ENCODE measurements at regions not wholly inside any gene's neighbourhood (a gene's known extent, or its start where the extent isn't known, plus 50 kb on each side); places are given as distances from the start of the nearest gene placed in this dataset.

- Mint-ChIP-seq H3K4me3 (no peak overlapping the region), H3K27ac (no peak overlapping the region), H3K9me3 (no peaks in the 10 kb centered on the region), H3K27me3 (ENCODE audit: low read depth) (peaks cover 5% of the 10 kb centered on the region), H3K36me3 (ENCODE audit: insufficient read depth in 2 of 2) (no peaks in the 10 kb centered on the region), H3K4me1 (ENCODE audit: low read depth) (no peaks in the 10 kb centered on the region)
- no peak for DNase-seq
- no peak for ATAC-seq (replicated peaks in 1 of 2)
Observed at GRCh38 chr22:49107561-49107960, 720.1 kb downstream of the BRD1 start.

GRCh38 chr22:49106842-49107152 is 720.9 kb downstream of the BRD1 start:
- Mint-ChIP-seq H3K4me1 (ENCODE audit: low read depth) (no peaks in the 10 kb centered on the region), H3K36me3 (ENCODE audit: insufficient read depth in 2 of 2) (no peaks in the 10 kb centered on the region), H3K9me3 (no peaks in the 10 kb centered on the region), H3K27ac (no peak overlapping the region), H3K4me3 (no peak overlapping the region), H3K27me3 (ENCODE audit: low read depth) (peaks cover 5% of the 10 kb centered on the region)
- no peak for DNase-seq
- no peak for ATAC-seq (replicated peaks in 1 of 2)

GRCh38 chr22:49106096-49106841 is 721.4 kb downstream of the BRD1 start:
- Mint-ChIP-seq H3K4me3 (no peak overlapping the region), H3K36me3 (ENCODE audit: insufficient read depth in 2 of 2) (no peaks in the 10 kb centered on the region), H3K4me1 (ENCODE audit: low read depth) (no peaks in the 10 kb centered on the region), H3K27ac (no peak overlapping the region), H3K27me3 (ENCODE audit: low read depth) (peaks cover 5% of the 10 kb centered on the region), H3K9me3 (no peaks in the 10 kb centered on the region)
- ATAC-seq (replicated peaks in 1 of 2) (no peak), DNase-seq (no peak)

GRCh38 chr22:49104434-49104833 is 723.2 kb downstream of the BRD1 start:
- H3K27me3 Mint-ChIP-seq (ENCODE audit: low read depth): peaks cover 5% of the 10 kb centered on the region
- no peak overlapping the region for H3K27ac Mint-ChIP-seq
- H3K4me3 Mint-ChIP-seq: no peak overlapping the region
- DNase-seq (no peak), ATAC-seq (replicated peaks in 1 of 2) (no peak)
- no peaks in the 10 kb centered on the region for H3K9me3 Mint-ChIP-seq
- no peaks in the 10 kb centered on the region for H3K4me1 Mint-ChIP-seq (ENCODE audit: low read depth)
- H3K36me3 Mint-ChIP-seq (ENCODE audit: insufficient read depth in 2 of 2): no peaks in the 10 kb centered on the region

GRCh38 chr22:49103314-49104059 is 724.2 kb downstream of the BRD1 start:
- Mint-ChIP-seq H3K4me1 (ENCODE audit: low read depth) (no peaks in the 10 kb centered on the region), H3K27ac (no peak overlapping the region), H3K9me3 (no peaks in the 10 kb centered on the region), H3K4me3 (no peak overlapping the region), H3K36me3 (ENCODE audit: insufficient read depth in 2 of 2) (no peaks in the 10 kb centered on the region), H3K27me3 (ENCODE audit: low read depth) (peaks cover 5% of the 10 kb centered on the region)
- DNase-seq (no peak), ATAC-seq (replicated peaks in 1 of 2) (no peak)

GRCh38 chr22:49102367-49102766 is 725.3 kb downstream of the BRD1 start:
- DNase-seq (no peak), ATAC-seq (replicated peaks in 1 of 2) (no peak)
- Mint-ChIP-seq H3K27ac (no peak overlapping the region), H3K27me3 (ENCODE audit: low read depth) (peaks cover 5% of the 10 kb centered on the region), H3K36me3 (ENCODE audit: insufficient read depth in 2 of 2) (no peaks in the 10 kb centered on the region), H3K4me1 (ENCODE audit: low read depth) (no peaks in the 10 kb centered on the region), H3K4me3 (no peak overlapping the region), H3K9me3 (no peaks in the 10 kb centered on the region)

- no peaks in the 10 kb centered on the region for H3K9me3 Mint-ChIP-seq
- no peaks in the 10 kb centered on the region for H3K36me3 Mint-ChIP-seq (ENCODE audit: insufficient read depth in 2 of 2)
- peaks cover 5% of the 10 kb centered on the region for H3K27me3 Mint-ChIP-seq (ENCODE audit: low read depth)
- no peak overlapping the region for H3K4me3 Mint-ChIP-seq
- no peak overlapping the region for H3K27ac Mint-ChIP-seq
- H3K4me1 Mint-ChIP-seq (ENCODE audit: low read depth): no peaks in the 10 kb centered on the region
- ATAC-seq (replicated peaks in 1 of 2) (no peak), DNase-seq (no peak)
Observed at GRCh38 chr22:49101873-49102272, 725.8 kb downstream of the BRD1 start.

- H3K4me1 Mint-ChIP-seq (ENCODE audit: low read depth): no peaks in the 10 kb centered on the region
- no peak overlapping the region for H3K27ac Mint-ChIP-seq
- H3K27me3 Mint-ChIP-seq (ENCODE audit: low read depth): peaks cover 5% of the 10 kb centered on the region
- ATAC-seq (replicated peaks in 1 of 2) (no peak), DNase-seq (no peak)
- no peak overlapping the region for H3K4me3 Mint-ChIP-seq
- no peaks in the 10 kb centered on the region for H3K9me3 Mint-ChIP-seq
- no peaks in the 10 kb centered on the region for H3K36me3 Mint-ChIP-seq (ENCODE audit: insufficient read depth in 2 of 2)
Observed at GRCh38 chr22:49101225-49101624, 726.4 kb downstream of the BRD1 start.

- Mint-ChIP-seq H3K27ac (no peak overlapping the region), H3K4me1 (ENCODE audit: low read depth) (no peaks in the 10 kb centered on the region), H3K27me3 (ENCODE audit: low read depth) (peaks cover 5% of the 10 kb centered on the region), H3K36me3 (ENCODE audit: insufficient read depth in 2 of 2) (no peaks in the 10 kb centered on the region), H3K9me3 (no peaks in the 10 kb centered on the region), H3K4me3 (no peak overlapping the region)
- no peak for DNase-seq
- ATAC-seq (replicated peaks in 1 of 2): no peak
Observed at GRCh38 chr22:49100773-49101172, 726.9 kb downstream of the BRD1 start.

GRCh38 chr22:49100316-49100715 is 727.4 kb downstream of the BRD1 start:
- Mint-ChIP-seq H3K9me3 (no peaks in the 10 kb centered on the region), H3K4me1 (ENCODE audit: low read depth) (no peaks in the 10 kb centered on the region), H3K27me3 (ENCODE audit: low read depth) (peaks cover 5% of the 10 kb centered on the region), H3K4me3 (no peak overlapping the region), H3K27ac (no peak overlapping the region), H3K36me3 (ENCODE audit: insufficient read depth in 2 of 2) (no peaks in the 10 kb centered on the region)
- DNase-seq: no peak
- no peak for ATAC-seq (replicated peaks in 1 of 2)

- no peaks in the 10 kb centered on the region for H3K9me3 Mint-ChIP-seq
- no peaks in the 10 kb centered on the region for H3K36me3 Mint-ChIP-seq (ENCODE audit: insufficient read depth in 2 of 2)
- no peak overlapping the region for H3K27ac Mint-ChIP-seq
- H3K4me3 Mint-ChIP-seq: no peak overlapping the region
- DNase-seq: no peak
- ATAC-seq (replicated peaks in 1 of 2): no peak
- H3K27me3 Mint-ChIP-seq (ENCODE audit: low read depth): peaks cover 5% of the 10 kb centered on the region
- H3K4me1 Mint-ChIP-seq (ENCODE audit: low read depth): no peaks in the 10 kb centered on the region
Observed at GRCh38 chr22:49099496-49100124, 728.1 kb downstream of the BRD1 start.

- peaks cover under 1% of the 10 kb centered on the region for H3K27me3 Mint-ChIP-seq (ENCODE audit: low read depth)
- H3K4me3 Mint-ChIP-seq: no peak overlapping the region
- H3K4me1 Mint-ChIP-seq (ENCODE audit: low read depth): no peaks in the 10 kb centered on the region
- no peak overlapping the region for H3K27ac Mint-ChIP-seq
- no peak for DNase-seq
- no peak for ATAC-seq (replicated peaks in 1 of 2)
- no peaks in the 10 kb centered on the region for H3K36me3 Mint-ChIP-seq (ENCODE audit: insufficient read depth in 2 of 2)
- no peaks in the 10 kb centered on the region for H3K9me3 Mint-ChIP-seq
Observed at GRCh38 chr22:49099089-49099488, 728.6 kb downstream of the BRD1 start.

- no peak for DNase-seq
- no peak for ATAC-seq (replicated peaks in 1 of 2)
- Mint-ChIP-seq H3K9me3 (no peaks in the 10 kb centered on the region), H3K4me3 (no peak overlapping the region), H3K27me3 (ENCODE audit: low read depth) (no peaks in the 10 kb centered on the region), H3K4me1 (ENCODE audit: low read depth) (no peaks in the 10 kb centered on the region), H3K36me3 (ENCODE audit: insufficient read depth in 2 of 2) (no peaks in the 10 kb centered on the region), H3K27ac (no peak overlapping the region)
Observed at GRCh38 chr22:49097966-49098365, 729.7 kb downstream of the BRD1 start.
